Keratinocyte (primary cell): ENCODE measurements at regions not wholly inside any gene's neighbourhood (a gene's known extent, or its start where the extent isn't known, plus 50 kb on each side); places are given as distances from the start of the nearest gene placed in this dataset.

Experiments used
- DNase-seq: peaks from one replicate; pipeline ENCODE4 v3.0.0-alpha.2; 2011; ENCODE audit warnings: low read depth, missing footprints, low spot score
- FAIRE-seq: peaks from 2 replicates; lab custom pipeline; 2011; peaks lifted over from hg19 to GRCh38; lab: Jason Lieb, UNC
- H2AFZ ChIP-seq: 2 replicates; pipeline ENCODE4 v1.6.0; 2012; ENCODE audit warnings: low read length, control low read depth, inconsistent platforms; ENCODE audit not compliant: control insufficient read depth
- H3K27ac ChIP-seq: 2 replicates; pipeline ENCODE4 v1.5.1; 2011; ENCODE audit warnings: low read length; ENCODE audit not compliant: control insufficient read depth, insufficient read depth
- H3K27me3 ChIP-seq: 3 replicates; pipeline ENCODE4 v1.6.0; 2011; ENCODE audit warnings: low read length; ENCODE audit not compliant: control insufficient read depth, insufficient read depth; ENCODE audit errors: extremely low read depth
- H3K36me3 ChIP-seq, 2 experiments: 2 replicates in 1 of 2; 3 replicates in 1 of 2; pipeline ENCODE4 v1.5.1; 2011; ENCODE audit warnings: low read length in 2 of 2, mild to moderate bottlenecking in 1 of 2; ENCODE audit not compliant: control insufficient read depth in 2 of 2, insufficient read depth in 2 of 2; ENCODE audit errors: extremely low read depth in 1 of 2
- H3K4me1 ChIP-seq: 3 replicates; pipeline ENCODE4 v1.5.1; 2011; ENCODE audit warnings: low read length; ENCODE audit not compliant: control insufficient read depth, insufficient read depth; ENCODE audit errors: extremely low read depth
- H3K4me2 ChIP-seq: 3 replicates; pipeline ENCODE4 v1.6.0; 2011; ENCODE audit warnings: low read depth, low read length; ENCODE audit not compliant: control insufficient read depth, insufficient read depth; ENCODE audit errors: extremely low read depth
- H3K4me3 ChIP-seq, 3 experiments: fragments of 200-600 bp in 1 of 3; sonication (generic) in 1 of 3; 2 replicates in 2 of 3; 3 replicates in 1 of 3; pipeline ENCODE4 v1.5.1; 2011 to 2016; ENCODE audit warnings: low read length in 3 of 3, mild to moderate bottlenecking in 3 of 3, control low read depth in 2 of 3, inconsistent platforms in 1 of 3, low read depth in 1 of 3, mixed read lengths in 1 of 3, mixed run types in 1 of 3, moderate library complexity in 1 of 3; ENCODE audit not compliant: control insufficient read depth in 2 of 3, insufficient read depth in 2 of 3; ENCODE audit errors: extremely low read depth in 1 of 3
- H3K79me2 ChIP-seq: 2 replicates; pipeline ENCODE4 v1.6.0; 2012; ENCODE audit warnings: low read length; ENCODE audit not compliant: control insufficient read depth, insufficient read depth
- H3K9ac ChIP-seq: 3 replicates; pipeline ENCODE4 v1.6.0; 2011; ENCODE audit warnings: low read length; ENCODE audit not compliant: control insufficient read depth, insufficient read depth; ENCODE audit errors: extremely low read depth
- H3K9me1 ChIP-seq: 3 replicates; pipeline ENCODE4 v1.6.0; 2011; ENCODE audit warnings: low read length; ENCODE audit not compliant: control insufficient read depth, insufficient read depth; ENCODE audit errors: extremely low read depth
- H3K9me3 ChIP-seq: 2 replicates; pipeline ENCODE4 v1.5.1; 2012; ENCODE audit warnings: low read depth, low read length; ENCODE audit not compliant: control insufficient read depth
- H4K20me1 ChIP-seq: 3 replicates; pipeline ENCODE4 v1.6.0; 2011; ENCODE audit warnings: low read length; ENCODE audit not compliant: control insufficient read depth, insufficient read depth; ENCODE audit errors: extremely low read depth
- CTCF ChIP-seq, 3 experiments: IDR thresholded peaks in 1 of 3; conservative IDR thresholded peaks in 1 of 3; optimal IDR thresholded peaks in 1 of 3; 2 replicates in 2 of 3; 3 replicates in 1 of 3; pipeline versions ENCODE3 to v1.5.1; 2011; ENCODE audit warnings: low read length in 3 of 3, mild to moderate bottlenecking in 3 of 3, moderate library complexity in 2 of 3, control low read depth in 1 of 3, inconsistent platforms in 1 of 3; ENCODE audit not compliant: insufficient read depth in 2 of 3; ENCODE audit errors: extremely low read depth in 1 of 3
- EZH2 ChIP-seq: IDR thresholded peaks from one replicate; pipeline ENCODE4 v1.6.1; 2012; ENCODE audit warnings: inconsistent platforms, mild to moderate bottlenecking, low read length, moderate library complexity
- dilution Hi-C: fragments of 300-500 bp; cut with MboI; formaldehyde crosslinking; loops from one replicate; pipeline ENCODE4 v1.7.0; 2020; ENCODE audit warnings: low sequenced_read_pairs; ENCODE audit not compliant: extremely low pct_ligation_motif_present

GRCh38 chr15:100829457-100829856 is 50.2 kb upstream of the ALDH1A3 start:
- TF ChIP-seq EZH2 (no peak), CTCF (optimal IDR thresholded peaks at IDR 0.05 in 1 of 3, IDR thresholded peaks at IDR 0.05 in 1 of 3, conservative IDR thresholded peaks at IDR 0.05 in 1 of 3; ENCODE audit: extremely low read depth in 1 of 3, insufficient read depth in 2 of 3, low read length in 3 of 3) (no peak)
- H3K9me1 ChIP-seq = no peaks in the 10 kb centered on the region
- H3K4me2 ChIP-seq = no peak overlapping the region
- H3K4me1 ChIP-seq = peaks cover 12% of the 10 kb centered on the region
- H2AFZ ChIP-seq = no peak overlapping the region
- DNase-seq (no peak), FAIRE-seq (peak; percentile 29)
- H3K79me2 ChIP-seq = no peaks in the 10 kb centered on the region
- H3K9me3 ChIP-seq = no peaks in the 10 kb centered on the region
- H3K36me3 ChIP-seq = no peaks in the 10 kb centered on the region
- dilution Hi-C loops = no loop called here
- no peak overlapping the region for H3K9ac ChIP-seq
- H3K4me3 ChIP-seq = no peak overlapping the region
- H3K27ac ChIP-seq = no peak overlapping the region
- H4K20me1 ChIP-seq = no peaks in the 10 kb centered on the region
- H3K27me3 ChIP-seq = no peaks in the 10 kb centered on the region
